ENCODE measurements at regions not wholly inside any gene's neighbourhood (a gene's known extent, or its start where the extent isn't known, plus 50 kb on each side); places are given as distances from the start of the nearest gene placed in this dataset.
A peak's percentile ranks its signal among the peaks of the same experiment; 100 is the strongest.

DNA sequence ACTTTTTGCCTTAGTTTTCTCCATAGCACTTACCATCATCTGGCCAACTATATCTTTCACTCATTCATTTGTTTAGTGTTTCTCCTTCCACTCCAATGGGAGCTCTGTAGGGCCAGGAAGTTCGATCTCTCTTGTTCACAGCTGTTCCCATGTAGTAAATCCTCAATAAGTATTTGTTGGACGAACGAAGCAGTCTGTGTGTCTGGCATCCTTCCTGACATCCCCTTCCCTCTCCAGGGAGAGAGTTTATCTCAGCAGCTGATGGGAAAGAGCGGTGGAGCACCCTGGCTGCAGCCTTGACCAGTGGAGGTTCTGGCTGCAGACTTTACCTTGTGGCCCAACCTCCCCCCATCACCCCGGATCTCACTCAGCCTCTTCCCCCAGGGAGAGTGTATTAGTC is 141.7 kb downstream of the CHST1 start:
- no peak for DNase-seq (ENCODE audit: low spot score in 2 of 2)
- Histone ChIP-seq H3K4me1 (no peaks in the 10 kb centered on the region), H3K36me3 (replicated peaks) (no peaks in the 10 kb centered on the region), H3K4me3 (no peak overlapping the region), H3K27me3 (ENCODE audit: low read depth) (0 out of 2 replicates have a peak, but pooled peaks cover 2% of the 10 kb centered on the region), H3K9me3 (no peaks in the 10 kb centered on the region)
- in situ Hi-C loops (cut with MboI; ENCODE audit: low sequenced_read_pairs): no loop called here

DNA sequence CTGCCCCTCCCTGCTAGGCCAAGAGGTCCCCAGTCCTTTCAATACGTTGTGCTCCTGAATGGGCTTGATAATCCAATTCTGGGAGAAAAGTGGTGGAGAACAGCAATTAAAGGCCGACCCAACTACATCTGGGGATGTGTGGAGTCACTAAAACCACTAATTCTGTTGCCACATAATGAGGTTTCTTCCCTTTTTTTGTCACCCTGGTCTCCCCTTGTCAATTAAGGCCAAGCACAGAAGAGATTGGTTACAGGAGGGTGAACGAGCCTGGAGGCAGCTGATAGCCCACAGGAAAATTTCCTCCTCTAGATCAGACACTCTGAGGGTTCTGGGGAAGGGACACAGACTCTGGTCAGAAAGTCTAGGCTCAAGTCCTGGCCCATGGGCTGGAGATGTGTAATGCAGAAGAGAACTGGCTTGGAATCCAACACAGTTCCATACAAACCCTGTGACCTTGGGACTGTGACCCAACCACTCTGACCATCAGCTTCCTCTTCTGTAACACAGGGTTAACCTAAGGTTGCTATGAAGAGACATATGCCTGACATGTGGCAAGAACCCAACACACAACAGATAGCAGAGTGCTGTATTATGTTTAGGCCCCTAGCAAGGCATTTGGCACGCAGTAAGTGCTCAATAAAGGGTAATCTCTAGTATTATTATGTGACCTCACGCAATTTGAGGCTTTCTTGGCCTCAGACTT is 146.4 kb downstream of the CHST1 start:
- in situ Hi-C loops (cut with MboI; ENCODE audit: low sequenced_read_pairs): no loop called here
- no peak for DNase-seq (ENCODE audit: low spot score in 2 of 2)
- no peaks in the 10 kb centered on the region for H3K36me3 ChIP-seq (replicated peaks)
- H3K27me3 ChIP-seq (ENCODE audit: low read depth): 0 out of 2 replicates have a peak, but pooled peaks cover 2% of the 10 kb centered on the region
- no peaks in the 10 kb centered on the region for H3K9me3 ChIP-seq
- no peaks in the 10 kb centered on the region for H3K4me1 ChIP-seq
- H3K4me3 ChIP-seq: no peak overlapping the region

DNA sequence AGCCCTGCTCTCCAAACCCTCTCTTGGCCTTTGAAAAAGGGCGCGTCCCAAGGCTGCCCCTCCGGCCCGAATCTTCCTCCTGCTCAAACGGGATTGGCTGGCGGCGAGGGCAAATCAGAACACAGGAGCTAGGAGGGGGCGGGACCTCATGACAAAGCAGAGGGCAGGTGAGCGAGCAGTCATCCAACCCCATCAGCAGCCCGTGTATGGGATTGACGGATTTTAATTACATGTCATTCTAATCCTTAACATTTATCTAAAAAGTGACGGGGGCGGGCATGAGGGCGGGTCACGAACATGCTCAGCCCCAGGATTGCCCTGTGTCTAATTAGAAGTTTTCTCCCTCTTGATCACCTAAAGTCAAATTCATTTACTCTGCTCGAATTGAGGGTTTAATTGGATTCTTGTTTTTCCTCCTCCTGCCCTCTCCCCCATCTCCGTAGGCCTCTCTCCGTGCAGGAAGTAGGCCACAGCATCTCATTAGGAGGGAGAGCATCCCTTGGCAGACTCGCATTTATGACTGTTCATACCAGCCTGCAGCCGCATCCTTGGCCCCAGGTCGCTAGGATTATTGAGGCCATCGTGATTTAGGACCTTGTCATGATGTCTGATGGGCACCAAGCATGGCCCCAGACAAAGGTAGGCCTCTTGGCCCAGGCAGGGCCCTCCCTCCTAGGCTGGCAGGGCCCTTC is 147.1 kb downstream of the CHST1 start:
- Histone ChIP-seq H3K9me3 (no peaks in the 10 kb centered on the region), H3K27me3 (ENCODE audit: low read depth) (0 out of 2 replicates have a peak, but pooled peaks cover 2% of the 10 kb centered on the region), H3K4me1 (no peaks in the 10 kb centered on the region), H3K36me3 (replicated peaks) (no peaks in the 10 kb centered on the region), H3K4me3 (no peak overlapping the region)
- peak in 1 of 2 experiments; percentile 12 for DNase-seq (ENCODE audit: low spot score in 2 of 2)
- in situ Hi-C loops (cut with MboI; ENCODE audit: low sequenced_read_pairs): no loop called here

DNA sequence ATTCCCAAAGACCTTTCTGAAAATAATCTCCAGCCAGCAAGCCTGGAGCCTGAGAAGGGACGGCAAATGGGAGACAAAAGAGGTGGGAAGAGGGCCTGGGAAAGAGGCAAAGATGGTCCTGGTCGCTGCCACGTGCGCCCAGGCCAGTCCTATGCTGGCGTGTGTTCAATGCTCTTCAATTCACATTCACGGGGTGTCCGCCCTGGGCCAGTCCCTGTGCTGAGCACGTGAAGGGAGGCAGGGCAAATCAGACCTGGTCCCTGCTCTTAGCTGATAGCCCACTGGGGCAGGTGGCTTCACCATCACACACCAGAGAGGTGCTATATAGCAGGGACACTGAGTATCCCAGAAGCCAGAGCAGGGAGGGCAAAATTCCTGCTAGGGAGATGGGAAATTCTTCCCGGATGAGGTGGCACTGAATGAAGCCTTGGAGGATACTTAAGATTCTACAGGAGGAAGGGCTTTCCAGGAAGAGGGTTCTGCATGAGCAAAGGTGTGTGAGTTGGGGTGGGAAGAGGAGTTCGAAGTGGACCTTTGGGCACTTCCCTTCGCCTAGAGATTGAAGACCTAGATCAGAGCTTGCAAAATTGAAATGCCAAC is 148.2 kb downstream of the CHST1 start:
- no peak overlapping the region for H3K4me3 ChIP-seq
- in situ Hi-C loops (cut with MboI; ENCODE audit: low sequenced_read_pairs): no loop called here
- no peak for DNase-seq (ENCODE audit: low spot score in 2 of 2)
- H3K36me3 ChIP-seq (replicated peaks): no peaks in the 10 kb centered on the region
- 0 out of 2 replicates have a peak, but pooled peaks cover 2% of the 10 kb centered on the region for H3K27me3 ChIP-seq (ENCODE audit: low read depth)
- H3K9me3 ChIP-seq: no peaks in the 10 kb centered on the region
- H3K4me1 ChIP-seq: no peaks in the 10 kb centered on the region

DNA sequence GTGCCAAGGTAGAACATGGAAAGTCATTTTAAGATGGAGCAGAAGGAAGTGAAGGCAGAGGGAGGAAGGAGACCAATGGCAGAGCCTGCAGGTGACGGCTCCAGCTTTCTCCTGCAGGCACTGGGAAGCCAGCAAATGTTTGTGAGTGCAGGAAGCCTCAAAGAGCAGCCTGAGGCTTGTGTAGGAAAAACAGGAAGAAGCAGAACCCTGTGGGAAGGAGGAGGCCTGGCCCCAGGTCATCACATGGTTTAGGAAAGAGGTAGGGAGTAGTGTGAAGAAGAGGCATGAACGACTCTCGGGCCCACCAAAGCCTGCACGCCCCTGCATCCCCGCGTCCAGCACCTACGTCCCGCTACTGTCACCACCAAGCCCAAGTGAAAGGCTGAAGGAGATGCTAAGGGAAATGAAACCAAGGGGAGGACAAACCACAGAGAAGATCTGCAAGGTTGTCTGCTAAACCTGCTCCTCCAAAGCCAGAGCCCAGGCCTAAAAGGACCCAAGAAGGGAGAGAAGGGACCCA is 151.5 kb downstream of the CHST1 start:
- no peak overlapping the region for H3K4me3 ChIP-seq
- DNase-seq (ENCODE audit: low spot score in 2 of 2): no peak
- in situ Hi-C loops (cut with MboI; ENCODE audit: low sequenced_read_pairs): no loop called here
- H3K9me3 ChIP-seq: no peaks in the 10 kb centered on the region
- no peaks in the 10 kb centered on the region for H3K36me3 ChIP-seq (replicated peaks)
- H3K4me1 ChIP-seq: no peaks in the 10 kb centered on the region
- peaks cover 6% of the 10 kb centered on the region for H3K27me3 ChIP-seq (ENCODE audit: low read depth)

DNA sequence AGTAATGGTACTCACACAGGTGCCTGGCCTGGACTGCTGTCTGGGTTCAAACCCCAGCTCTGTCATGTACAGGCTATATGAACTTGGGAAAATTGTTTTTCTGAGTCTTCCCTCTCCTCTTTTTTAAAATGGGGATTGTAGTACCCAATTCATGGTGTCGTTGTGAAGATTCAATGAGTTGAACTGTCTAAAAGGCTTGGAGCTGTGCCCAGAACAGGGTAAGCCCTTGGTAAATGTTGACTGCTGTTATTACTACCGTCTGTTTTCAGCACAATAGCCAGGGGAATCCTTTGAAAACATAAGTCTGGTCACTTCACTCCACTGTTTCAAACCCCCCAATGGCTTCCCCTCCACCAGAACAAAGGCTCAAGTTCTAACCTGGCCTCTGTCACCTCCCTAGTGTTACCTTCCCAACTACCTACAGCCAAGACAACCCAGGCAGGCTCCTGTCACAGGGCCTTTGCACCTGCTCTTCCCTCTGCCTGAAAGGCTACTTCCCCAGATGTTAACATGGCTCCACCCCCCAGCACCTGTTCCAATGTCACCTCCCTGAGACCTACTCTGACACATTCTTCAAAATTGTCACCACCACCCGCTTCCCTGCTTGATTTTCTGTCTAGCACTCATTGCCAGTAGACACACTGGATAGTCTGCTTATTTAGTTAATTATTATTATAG is 152.8 kb downstream of the CHST1 start:
- in situ Hi-C loops (cut with MboI; ENCODE audit: low sequenced_read_pairs): no loop called here
- Histone ChIP-seq H3K9me3 (no peaks in the 10 kb centered on the region), H3K4me1 (no peaks in the 10 kb centered on the region), H3K36me3 (replicated peaks) (no peaks in the 10 kb centered on the region), H3K4me3 (no peak overlapping the region), H3K27me3 (ENCODE audit: low read depth) (peaks cover 6% of the 10 kb centered on the region)
- no peak for DNase-seq (ENCODE audit: low spot score in 2 of 2)

DNA sequence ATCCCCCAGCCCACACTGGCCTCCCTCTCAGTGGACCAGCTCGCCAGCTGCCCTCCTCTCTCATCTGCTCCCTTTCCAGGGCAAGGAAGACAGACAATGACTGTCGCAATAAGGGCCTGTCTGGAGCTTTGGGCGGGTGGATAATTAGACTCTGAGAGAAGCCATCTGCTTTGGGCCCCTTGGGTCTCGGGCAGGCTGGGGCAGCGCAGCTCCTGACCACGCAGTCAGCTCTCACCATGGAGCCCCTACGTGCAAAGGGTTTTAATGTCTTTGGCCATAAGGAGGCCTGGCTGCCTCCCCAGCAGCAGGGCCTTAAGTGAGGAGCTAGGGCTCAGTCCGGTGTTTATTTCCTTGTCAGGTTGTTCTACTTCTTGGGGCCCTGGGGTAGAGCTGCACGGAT is 153.9 kb downstream of the CHST1 start:
- no peaks in the 10 kb centered on the region for H3K36me3 ChIP-seq (replicated peaks)
- H3K4me3 ChIP-seq: no peak overlapping the region
- H3K4me1 ChIP-seq: no peaks in the 10 kb centered on the region
- no peaks in the 10 kb centered on the region for H3K9me3 ChIP-seq
- DNase-seq (ENCODE audit: low spot score in 2 of 2): no peak
- peaks cover 6% of the 10 kb centered on the region for H3K27me3 ChIP-seq (ENCODE audit: low read depth)
- in situ Hi-C loops (cut with MboI; ENCODE audit: low sequenced_read_pairs): no loop called here

DNA sequence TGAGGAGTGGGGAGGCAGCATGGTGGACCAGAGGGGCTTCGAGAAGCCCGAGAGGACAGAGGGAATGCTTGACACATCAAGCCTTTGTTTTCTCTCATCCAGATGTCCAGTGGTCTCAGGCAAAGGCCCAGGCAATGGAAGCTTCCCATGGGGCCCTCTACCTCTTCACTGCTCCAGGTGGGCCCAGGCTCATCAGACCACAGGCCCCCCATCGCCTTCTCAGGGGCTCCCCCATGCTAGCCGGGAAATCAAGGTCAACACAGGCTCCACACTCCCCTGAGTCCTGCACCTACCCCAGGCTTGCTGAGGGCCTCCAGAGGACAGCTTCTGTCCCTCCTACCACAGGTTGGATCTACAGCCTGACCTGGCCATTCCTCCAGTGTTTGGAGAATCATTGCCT is 157.5 kb downstream of the CHST1 start:
- no peaks in the 10 kb centered on the region for H3K36me3 ChIP-seq (replicated peaks)
- no peaks in the 10 kb centered on the region for H3K9me3 ChIP-seq
- no peak for DNase-seq (ENCODE audit: low spot score in 2 of 2)
- H3K4me3 ChIP-seq: no peak overlapping the region
- no peaks in the 10 kb centered on the region for H3K4me1 ChIP-seq
- in situ Hi-C loops (cut with MboI; ENCODE audit: low sequenced_read_pairs): no loop called here
- peaks cover 6% of the 10 kb centered on the region for H3K27me3 ChIP-seq (ENCODE audit: low read depth)

DNA sequence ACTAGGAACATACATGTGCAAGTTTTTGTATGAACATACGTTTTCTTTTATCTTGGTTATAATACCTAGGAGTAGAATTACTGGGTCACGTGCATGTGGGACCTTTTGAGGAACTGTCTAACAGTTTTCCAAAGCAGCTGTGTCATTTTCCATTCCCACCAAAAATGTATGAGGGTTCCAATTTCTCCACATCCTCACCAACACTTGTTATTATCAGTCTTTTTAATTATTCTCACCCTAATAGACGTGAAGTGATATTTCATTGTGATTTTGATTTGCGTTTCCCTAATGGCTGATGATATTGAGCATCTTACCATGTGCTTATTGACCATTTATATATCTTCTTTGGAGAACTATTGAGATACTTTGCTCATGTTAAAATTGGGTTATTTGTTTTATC is 162.1 kb downstream of the CHST1 start:
- in situ Hi-C loops (cut with MboI; ENCODE audit: low sequenced_read_pairs): no loop called here
- H3K9me3 ChIP-seq: no peaks in the 10 kb centered on the region

DNA sequence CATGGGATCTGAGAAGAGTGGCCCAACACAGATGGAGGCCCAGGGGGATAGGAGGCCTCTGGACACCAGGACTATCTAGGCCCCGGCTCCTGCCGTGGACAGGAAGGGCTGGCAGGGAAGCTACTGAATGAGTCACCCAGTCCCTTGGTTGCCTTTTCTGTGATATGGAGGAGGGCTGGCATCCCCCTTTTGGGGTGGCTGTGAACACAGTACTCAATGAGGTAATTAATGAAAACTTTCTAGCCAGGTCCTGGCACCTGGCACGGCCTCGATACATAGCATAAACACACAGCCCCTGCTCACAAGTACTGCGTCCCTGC is 163.2 kb downstream of the CHST1 start:
- DNase-seq (ENCODE audit: low spot score in 2 of 2): no peak
- Histone ChIP-seq H3K4me1 (no peaks in the 10 kb centered on the region), H3K4me3 (no peak overlapping the region), H3K36me3 (replicated peaks) (no peaks in the 10 kb centered on the region), H3K27me3 (ENCODE audit: low read depth) (no peaks in the 10 kb centered on the region), H3K9me3 (no peaks in the 10 kb centered on the region)
- in situ Hi-C loops (cut with MboI; ENCODE audit: low sequenced_read_pairs): no loop called here

More for the DNA sequence above, 162.1 kb downstream of the CHST1 start:
- H3K4me3 ChIP-seq: no peak overlapping the region
- H3K36me3 ChIP-seq (replicated peaks): no peaks in the 10 kb centered on the region
- H3K27me3 ChIP-seq (ENCODE audit: low read depth): no peaks in the 10 kb centered on the region
- DNase-seq (ENCODE audit: low spot score in 2 of 2): no peak
- no peaks in the 10 kb centered on the region for H3K4me1 ChIP-seq

DNA sequence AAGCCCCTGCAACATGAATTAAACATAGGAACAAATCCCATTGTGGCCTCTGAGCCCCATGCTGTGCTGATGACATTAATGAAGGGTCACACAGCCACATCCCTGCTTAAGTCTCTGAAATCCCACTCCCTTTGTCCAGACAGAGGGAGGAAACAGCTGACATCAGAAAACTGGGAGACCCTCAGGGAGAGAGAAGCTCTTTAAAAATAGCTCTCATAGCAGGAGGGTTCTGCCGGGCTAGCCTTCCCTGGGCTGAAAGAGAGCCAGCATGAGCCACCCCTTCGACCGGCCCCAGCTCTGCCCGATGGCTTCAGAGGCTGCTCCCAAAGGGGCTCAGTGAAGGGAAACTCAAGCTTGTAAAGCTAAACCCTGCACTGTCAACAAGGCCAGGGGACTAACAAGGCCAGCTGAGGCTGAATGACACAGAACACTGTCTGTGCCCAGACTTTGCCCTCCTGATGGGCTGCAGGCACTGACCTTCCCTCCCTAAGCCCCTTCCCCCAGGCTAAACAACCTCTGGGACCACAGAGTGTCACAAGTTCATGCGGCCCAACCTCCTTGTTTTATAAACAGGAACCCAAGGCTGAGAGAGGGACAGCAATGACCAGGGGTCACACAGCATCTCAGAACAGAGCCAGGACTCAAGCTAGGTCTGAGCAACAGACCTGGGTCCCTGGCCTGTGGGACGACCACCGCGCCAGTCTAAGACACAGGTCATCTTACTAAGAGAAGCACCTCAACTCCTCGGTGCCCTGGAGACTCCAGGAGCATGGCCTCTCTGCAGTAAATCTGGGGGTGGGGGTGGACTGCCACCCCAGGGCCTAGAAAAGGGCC is 163.8 kb downstream of the CHST1 start:
- DNase-seq (ENCODE audit: low spot score in 2 of 2): no peak
- no peaks in the 10 kb centered on the region for H3K4me1 ChIP-seq
- H3K4me3 ChIP-seq: no peak overlapping the region
- H3K36me3 ChIP-seq (replicated peaks): no peaks in the 10 kb centered on the region
- H3K27me3 ChIP-seq (ENCODE audit: low read depth): no peaks in the 10 kb centered on the region
- in situ Hi-C loops (cut with MboI; ENCODE audit: low sequenced_read_pairs): no loop called here
- no peaks in the 10 kb centered on the region for H3K9me3 ChIP-seq

DNA sequence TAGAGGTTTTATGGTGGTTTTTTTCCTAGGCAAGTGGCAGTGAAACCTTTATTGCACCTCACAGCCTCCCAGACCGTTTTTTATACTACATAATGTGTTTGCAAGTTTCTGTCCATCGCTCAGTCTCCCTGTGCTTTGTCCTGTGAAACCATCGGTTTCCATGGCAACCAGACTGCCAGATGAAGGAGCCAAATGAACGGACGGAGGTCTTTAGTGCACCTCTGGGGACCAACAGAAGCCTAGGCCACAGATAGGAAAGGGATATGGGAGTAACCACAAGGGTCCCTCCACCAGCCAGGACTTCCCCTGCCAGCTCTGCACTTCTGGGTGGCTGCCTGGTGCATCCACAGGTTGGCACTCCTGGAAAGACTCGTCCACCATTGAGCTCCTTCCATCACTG is 165.0 kb downstream of the CHST1 start:
- in situ Hi-C loops (cut with MboI; ENCODE audit: low sequenced_read_pairs): no loop called here
- Histone ChIP-seq H3K4me3 (no peak overlapping the region), H3K27me3 (ENCODE audit: low read depth) (no peaks in the 10 kb centered on the region)

DNA sequence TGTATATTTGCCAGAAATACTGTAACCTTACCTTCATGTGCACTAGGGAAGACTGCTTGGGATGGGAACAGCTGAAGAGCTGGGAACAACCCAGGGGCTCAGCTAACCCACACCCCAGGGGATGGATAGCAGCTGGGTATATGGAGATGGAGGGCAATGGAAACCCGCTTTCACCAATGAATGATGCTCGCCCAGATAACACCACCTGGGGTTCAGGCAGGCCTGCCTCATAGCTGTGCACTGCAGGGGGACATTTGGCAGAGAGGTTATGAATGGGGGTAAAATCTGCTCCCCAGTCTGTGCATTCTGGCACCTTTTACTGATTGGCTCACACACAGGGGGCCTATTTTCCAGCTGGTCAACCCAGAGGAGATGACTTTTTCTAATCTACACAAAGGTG is 170.7 kb downstream of the CHST1 start:
- no peak for DNase-seq (ENCODE audit: low spot score in 2 of 2)
- H3K4me3 ChIP-seq: no peak overlapping the region
- H3K27me3 ChIP-seq (ENCODE audit: low read depth): peaks cover 4% of the 10 kb centered on the region; the same call in 1 of the 2 replicates
- H3K9me3 ChIP-seq: no peaks in the 10 kb centered on the region
- in situ Hi-C loops (cut with MboI; ENCODE audit: low sequenced_read_pairs): no loop called here
- no peaks in the 10 kb centered on the region for H3K4me1 ChIP-seq
- H3K36me3 ChIP-seq (replicated peaks): no peaks in the 10 kb centered on the region

More for the DNA sequence above, 165.0 kb downstream of the CHST1 start:
- DNase-seq (ENCODE audit: low spot score in 2 of 2): peak in 1 of 2 experiments; percentile 10
- H3K4me1 ChIP-seq: no peaks in the 10 kb centered on the region
- H3K36me3 ChIP-seq (replicated peaks): no peaks in the 10 kb centered on the region
- H3K9me3 ChIP-seq: no peaks in the 10 kb centered on the region
